GM12878 (cell line): ENCODE measurements at regions not wholly inside any gene's neighbourhood (a gene's known extent, or its start where the extent isn't known, plus 50 kb on each side); places are given as distances from the start of the nearest gene placed in this dataset.

Experiments used
- CHD2 ChIP-seq: IDR thresholded peaks from 2 replicates; pipeline ENCODE4 v1.6.1; 2011; ENCODE audit warnings: low read depth, low read length, improper control_type of control experiment, borderline replicate concordance
- EZH2 ChIP-seq: IDR thresholded peaks from 2 replicates; pipeline ENCODE4 v1.6.1; 2012; ENCODE audit warnings: low read depth, mild to moderate bottlenecking, control low read depth, inconsistent platforms, low read length, borderline replicate concordance; ENCODE audit not compliant: control insufficient read depth
- FOXK2 ChIP-seq: fragments of 450-650 bp; IDR thresholded peaks from 2 replicates; pipeline ENCODE4 v1.6.1; 2017; ENCODE audit warnings: mild to moderate bottlenecking, moderate library complexity
- HCFC1 ChIP-seq: fragments of 150-350 bp; IDR thresholded peaks from 2 replicates; pipeline ENCODE4 v1.6.1; 2014; ENCODE audit warnings: low read length
- LARP7 ChIP-seq: fragments of 450-650 bp; IDR thresholded peaks from 2 replicates; pipeline ENCODE4 v1.6.1; 2017; ENCODE audit warnings: mild to moderate bottlenecking
- POLR2A ChIP-seq: IDR thresholded peaks from 2 replicates; pipeline ENCODE4 v1.6.1; 2011; ENCODE audit warnings: low read depth, mild to moderate bottlenecking, low read length
- RELA ChIP-seq: fragments of 450-650 bp; IDR thresholded peaks from 2 replicates; pipeline ENCODE4 v1.8.0; 2014; ENCODE audit warnings: borderline replicate concordance; ENCODE audit not compliant: partially characterized antibody
- TAF1 ChIP-seq: IDR thresholded peaks from 2 replicates; pipeline ENCODE4 v1.6.1; 2011; ENCODE audit warnings: mild to moderate bottlenecking, low read depth, low read length, borderline replicate concordance
- TARDBP ChIP-seq: IDR thresholded peaks from 2 replicates; pipeline ENCODE4 v1.6.1; 2016; ENCODE audit warnings: borderline replicate concordance
- ZSCAN29 ChIP-seq: fragments of 450-650 bp; IDR thresholded peaks from 2 replicates; pipeline ENCODE4 v1.6.1; 2017; ENCODE audit warnings: mild to moderate bottlenecking, moderate library complexity
- TF ChIP-seq, protein P1 (sequence below), 3 experiments: IDR thresholded peaks in 2 of 3; conservative IDR thresholded peaks in 1 of 3; 2 replicates each; pipeline ENCODE4 v1.5.1; 2011; ENCODE audit warnings: low read depth in 3 of 3, low read length in 3 of 3, mild to moderate bottlenecking in 3 of 3, control low read depth in 2 of 3, moderate library complexity in 2 of 3, inconsistent platforms in 1 of 3, mixed read lengths in 1 of 3; ENCODE audit not compliant: control insufficient read depth in 2 of 3, insufficient read depth in 1 of 3; ENCODE audit errors: extremely low read depth in 1 of 3
- TF ChIP-seq, protein P2 (sequence below): IDR thresholded peaks from 2 replicates; pipeline ENCODE4 v1.6.1; 2012; ENCODE audit warnings: low read length, inconsistent platforms

DNA sequence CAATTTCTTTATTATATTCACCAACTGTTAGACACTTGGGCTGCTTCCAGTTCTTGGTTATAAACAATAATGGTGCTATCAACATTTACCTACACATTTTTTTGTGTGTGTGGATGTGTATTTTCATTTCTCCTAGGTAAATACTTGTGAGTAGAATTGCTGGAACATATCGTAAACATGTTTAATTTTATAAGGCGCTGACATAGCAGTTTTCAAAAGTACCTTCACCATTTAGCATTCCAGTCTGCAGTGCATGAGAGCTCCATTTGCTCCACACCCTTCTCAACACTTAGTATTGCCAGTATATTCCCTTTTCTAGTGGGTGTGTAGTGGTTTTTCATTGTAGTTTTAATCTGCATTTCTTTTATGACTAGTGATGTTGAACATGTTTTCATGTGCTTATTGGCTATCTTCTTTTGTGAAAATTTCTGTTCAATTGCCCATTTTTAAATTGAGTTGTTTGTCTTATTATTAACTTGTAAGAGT lies 59.6 kb upstream of the FAM204A start:
- no peak for TF ChIP-seq TARDBP
- TF ChIP-seq HCFC1, result no peak
- TF ChIP-seq, protein P1, sequence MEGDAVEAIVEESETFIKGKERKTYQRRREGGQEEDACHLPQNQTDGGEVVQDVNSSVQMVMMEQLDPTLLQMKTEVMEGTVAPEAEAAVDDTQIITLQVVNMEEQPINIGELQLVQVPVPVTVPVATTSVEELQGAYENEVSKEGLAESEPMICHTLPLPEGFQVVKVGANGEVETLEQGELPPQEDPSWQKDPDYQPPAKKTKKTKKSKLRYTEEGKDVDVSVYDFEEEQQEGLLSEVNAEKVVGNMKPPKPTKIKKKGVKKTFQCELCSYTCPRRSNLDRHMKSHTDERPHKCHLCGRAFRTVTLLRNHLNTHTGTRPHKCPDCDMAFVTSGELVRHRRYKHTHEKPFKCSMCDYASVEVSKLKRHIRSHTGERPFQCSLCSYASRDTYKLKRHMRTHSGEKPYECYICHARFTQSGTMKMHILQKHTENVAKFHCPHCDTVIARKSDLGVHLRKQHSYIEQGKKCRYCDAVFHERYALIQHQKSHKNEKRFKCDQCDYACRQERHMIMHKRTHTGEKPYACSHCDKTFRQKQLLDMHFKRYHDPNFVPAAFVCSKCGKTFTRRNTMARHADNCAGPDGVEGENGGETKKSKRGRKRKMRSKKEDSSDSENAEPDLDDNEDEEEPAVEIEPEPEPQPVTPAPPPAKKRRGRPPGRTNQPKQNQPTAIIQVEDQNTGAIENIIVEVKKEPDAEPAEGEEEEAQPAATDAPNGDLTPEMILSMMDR (IDR thresholded peaks at IDR 0.05 in 2 of 3, conservative IDR thresholded peaks at IDR 0.05 in 1 of 3; ENCODE audit: control insufficient read depth in 2 of 3, extremely low read depth in 1 of 3, insufficient read depth in 1 of 3, low read depth in 3 of 3, low read length in 3 of 3), result no peak
- TF ChIP-seq FOXK2, result no peak
- no peak for TF ChIP-seq ZSCAN29
- no peak for TF ChIP-seq EZH2
- no peak for TF ChIP-seq TAF1
- no peak for TF ChIP-seq POLR2A
- TF ChIP-seq CHD2, result no peak
- no peak for TF ChIP-seq RELA
- TF ChIP-seq, protein P2, sequence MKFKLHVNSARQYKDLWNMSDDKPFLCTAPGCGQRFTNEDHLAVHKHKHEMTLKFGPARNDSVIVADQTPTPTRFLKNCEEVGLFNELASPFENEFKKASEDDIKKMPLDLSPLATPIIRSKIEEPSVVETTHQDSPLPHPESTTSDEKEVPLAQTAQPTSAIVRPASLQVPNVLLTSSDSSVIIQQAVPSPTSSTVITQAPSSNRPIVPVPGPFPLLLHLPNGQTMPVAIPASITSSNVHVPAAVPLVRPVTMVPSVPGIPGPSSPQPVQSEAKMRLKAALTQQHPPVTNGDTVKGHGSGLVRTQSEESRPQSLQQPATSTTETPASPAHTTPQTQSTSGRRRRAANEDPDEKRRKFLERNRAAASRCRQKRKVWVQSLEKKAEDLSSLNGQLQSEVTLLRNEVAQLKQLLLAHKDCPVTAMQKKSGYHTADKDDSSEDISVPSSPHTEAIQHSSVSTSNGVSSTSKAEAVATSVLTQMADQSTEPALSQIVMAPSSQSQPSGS, result no peak
- no peak for TF ChIP-seq LARP7
